ENCODE measurements at regions not wholly inside any gene's neighbourhood (a gene's known extent, or its start where the extent isn't known, plus 50 kb on each side); places are given as distances from the start of the nearest gene placed in this dataset.

- no peaks in the 10 kb centered on the region for H3K23me2 ChIP-seq (ENCODE audit: low read depth, low read length)
- WGBS, 2 experiments (ENCODE audit: extremely low coverage in 1 of 2, insufficient coverage in 1 of 2, insufficient read length in 1 of 2, insufficient replicate concordance in 2 of 2, low coverage in 1 of 2, low lambda C conversion rate in 2 of 2, missing lambda C conversion rate in 1 of 2), result 85% methylated on average over 6 of the region's 6 CpGs; no CpG with 5 or more reads in 1 of the 2 experiments
- H2BK12ac ChIP-seq (ENCODE audit: low read depth, low read length), result no peak overlapping the region
- no peak overlapping the region for H2BK20ac ChIP-seq (ENCODE audit: low read length)
- H3K56ac ChIP-seq (replicated peaks; ENCODE audit: insufficient read length, low read depth, low read length), result no peak overlapping the region
- H3K27ac ChIP-seq (ENCODE audit: low read depth, low read length), result no peak overlapping the region
- DNase-seq (ENCODE audit: low read depth in 1 of 2, low spot score in 2 of 2) (no peak), FAIRE-seq (no peak)
- H4K5ac ChIP-seq (ENCODE audit: insufficient read length, low read depth, low read length), result no peak overlapping the region
- no peak overlapping the region for H4K8ac ChIP-seq (ENCODE audit: extremely low read depth, insufficient read depth, low read length)
- H2BK15ac ChIP-seq (ENCODE audit: low read length), result no peak overlapping the region
- no peaks in the 10 kb centered on the region for H3K4me1 ChIP-seq (replicated peaks in 1 of 4; ENCODE audit: control insufficient read depth in 3 of 4, insufficient read depth in 4 of 4, low read length in 3 of 4)
- no peaks in the 10 kb centered on the region for H3K27me3 ChIP-seq (replicated peaks in 1 of 4; ENCODE audit: control insufficient read depth in 3 of 4, extremely low read depth in 1 of 4, insufficient read depth in 3 of 4, low read length in 3 of 4)
- no peaks in the 10 kb centered on the region for H4K20me1 ChIP-seq (replicated peaks in 1 of 2; ENCODE audit: control insufficient read depth in 1 of 2, insufficient read depth in 2 of 2, low read length in 2 of 2)
- no peak overlapping the region for H2AFZ ChIP-seq (ENCODE audit: low read length)
- no peak overlapping the region for H3K9ac ChIP-seq (replicated peaks in 1 of 4; ENCODE audit: extremely low read depth in 1 of 4, low read depth in 3 of 4, low read length in 3 of 4)
- H3K4ac ChIP-seq (replicated peaks; ENCODE audit: insufficient read length, low read depth, low read length), result no peak overlapping the region
- no peaks in the 10 kb centered on the region for H3K79me1 ChIP-seq (ENCODE audit: low read depth, low read length)
- CTCF ChIA-PET (ENCODE audit: partially characterized antibody), result no interaction called here
- H2AK5ac ChIP-seq (ENCODE audit: low read depth, low read length), result no peak overlapping the region
- H3K4me2 ChIP-seq (ENCODE audit: insufficient read depth in 1 of 2, low read depth in 2 of 2, low read length in 2 of 2), result no peak overlapping the region
- H3K23ac ChIP-seq (ENCODE audit: insufficient read length), result no peak overlapping the region
- no peaks in the 10 kb centered on the region for H3K36me3 ChIP-seq (ENCODE audit: control insufficient read depth in 2 of 4, insufficient read depth in 4 of 4, low read length in 3 of 4)
- H4K91ac ChIP-seq (replicated peaks; ENCODE audit: insufficient read length, low read length), result no peak overlapping the region
- no peaks in the 10 kb centered on the region for H3K9me3 ChIP-seq (ENCODE audit: insufficient read depth in 2 of 2, low read depth in 1 of 2, low read length in 1 of 2)
- no peak overlapping the region for H3K14ac ChIP-seq (ENCODE audit: insufficient read length)
- H2BK5ac ChIP-seq (ENCODE audit: low read depth, low read length), result no peak overlapping the region
- H2BK120ac ChIP-seq (replicated peaks; ENCODE audit: low read depth, low read length), result no peak overlapping the region
- no peaks in the 10 kb centered on the region for H3K79me2 ChIP-seq (ENCODE audit: control insufficient read depth in 1 of 2, insufficient read depth in 2 of 2, low read length in 2 of 2)
- H3K4me3 ChIP-seq (ENCODE audit: extremely low read depth in 1 of 4, insufficient read depth in 2 of 4, low read depth in 3 of 4, low read length in 4 of 4), result no peak overlapping the region
- H3K18ac ChIP-seq (ENCODE audit: extremely low read depth, low read length), result no peak overlapping the region
- POLR2A ChIA-PET (ENCODE audit: partially characterized antibody), result no interaction called here
- TF ChIP-seq SRF (IDR thresholded peaks at IDR 0.05; ENCODE audit: low read depth, low read length) (no peak), RNF2 (IDR thresholded peaks at IDR 0.05; ENCODE audit: borderline replicate concordance, low read depth, low read length, missing control alignments, poor library complexity, severe bottlenecking) (no peak), SIX5 (IDR thresholded peaks at IDR 0.05; ENCODE audit: low read depth, low read length) (no peak), ASH2L (IDR thresholded peaks at IDR 0.05; ENCODE audit: low read length) (no peak)
- TF ChIP-seq, protein P1, sequence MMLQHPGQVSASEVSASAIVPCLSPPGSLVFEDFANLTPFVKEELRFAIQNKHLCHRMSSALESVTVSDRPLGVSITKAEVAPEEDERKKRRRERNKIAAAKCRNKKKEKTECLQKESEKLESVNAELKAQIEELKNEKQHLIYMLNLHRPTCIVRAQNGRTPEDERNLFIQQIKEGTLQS (IDR thresholded peaks at IDR 0.05; ENCODE audit: insufficient read depth, low read depth, low read length), result no peak
Observed at GRCh38 chr10:33635967-33636515, 301.6 kb upstream of the NRP1 start.

All from H1 (cell line).